GM12878 (cell line): ENCODE measurements at regions not wholly inside any gene's neighbourhood (a gene's known extent, or its start where the extent isn't known, plus 50 kb on each side); places are given as distances from the start of the nearest gene placed in this dataset.

Experiments used
- ATAC-seq: fragments of 200-7000 bp; cut with Tn5 transposase; 3 replicates; pipeline ENCODE4 v1.9.1; 2020; ENCODE audit warnings: mild to moderate bottlenecking, moderate library complexity
- BruUV-seq: library from RNA; stranded (reverse); fragments of 400-500 nt; replicated peaks from 2 replicates; lab custom pipeline; 2021; lab: Mats Ljungman, UMichigan
- CTCF ChIA-PET: fragments of 300-600 bp; sonication (Branson Sonifier 250); formaldehyde crosslinking; extraction: SDS; loops from one replicate; lab custom pipeline; 2021; ENCODE audit warnings: inconsistent platforms; lab: Yijun Ruan, JAX
- POLR2A ChIA-PET: fragments of 350-600 bp; formaldehyde crosslinking; extraction: SDS; loops from one replicate; lab custom pipeline; 2021; ENCODE audit warnings: inconsistent platforms; lab: Charles Lee
- RAD21 ChIA-PET: fragments of 300-600 bp; sonication (Branson Sonifier 250); formaldehyde crosslinking; loops from one replicate; lab custom pipeline; 2023; ENCODE audit warnings: antibody characterized with exemption; ENCODE audit not compliant: unreplicated experiment; lab: Charles Lee
- SMC1A ChIA-PET: fragments of 300-600 bp; sonication (Branson Sonifier 250); formaldehyde crosslinking; loops from one replicate; lab custom pipeline; 2023; ENCODE audit not compliant: unreplicated experiment, uncharacterized antibody; lab: Charles Lee
- DNase-seq: peaks from one replicate; pipeline ENCODE4 v3.0.0-alpha.2; 2011; ENCODE audit warnings: low read depth, low spot score
- FAIRE-seq: peaks from 3 replicates; lab custom pipeline; 2011; peaks lifted over from hg19 to GRCh38; lab: Jason Lieb, UNC
- H2AFZ ChIP-seq: 2 replicates; pipeline ENCODE4 v1.6.0; 2011; ENCODE audit warnings: low read depth, low read length, control low read depth; ENCODE audit not compliant: control insufficient read depth
- H3K27ac ChIP-seq: 2 replicates; pipeline ENCODE4 v1.5.1; 2011; ENCODE audit warnings: control low read depth; ENCODE audit not compliant: control insufficient read depth, insufficient read depth
- H3K27me3 ChIP-seq, 2 experiments: replicated peaks in 1 of 2; 2 replicates each; pipeline versions ENCODE4 v1.6.0 to v1.6.1; 2011; ENCODE audit warnings: low read length in 1 of 2; ENCODE audit not compliant: control insufficient read depth in 2 of 2, insufficient read depth in 2 of 2
- H3K36me3 ChIP-seq, 2 experiments: 2 replicates each; pipeline ENCODE4 v1.5.1; 2011; ENCODE audit warnings: low read length in 1 of 2; ENCODE audit not compliant: control insufficient read depth in 2 of 2, insufficient read depth in 2 of 2
- H3K4me1 ChIP-seq: 2 replicates; pipeline ENCODE4 v1.6.1; 2011; ENCODE audit warnings: mild to moderate bottlenecking, low read length, moderate library complexity, mixed read lengths; ENCODE audit not compliant: control insufficient read depth, insufficient read depth
- H3K4me2 ChIP-seq: 2 replicates; pipeline ENCODE4 v1.6.0; 2011; ENCODE audit warnings: control low read depth; ENCODE audit not compliant: control insufficient read depth, insufficient read depth
- H3K4me3 ChIP-seq: fragments of 200-600 bp; sonication (generic); 2 replicates; pipeline ENCODE4 v1.5.1; 2016
- H3K79me2 ChIP-seq: 2 replicates; pipeline ENCODE4 v1.6.0; 2011; ENCODE audit warnings: low read length; ENCODE audit not compliant: control insufficient read depth, insufficient read depth
- H3K9ac ChIP-seq: 2 replicates; pipeline ENCODE4 v1.8.0; 2011; ENCODE audit warnings: low read length, control low read depth, mixed read lengths; ENCODE audit not compliant: control insufficient read depth, insufficient read depth
- H3K9me3 ChIP-seq: replicated peaks from 3 replicates; pipeline ENCODE4 v1.5.1; 2011; ENCODE audit warnings: mild to moderate bottlenecking, low read length; ENCODE audit not compliant: control insufficient read depth, insufficient read depth
- H4K20me1 ChIP-seq: 2 replicates; pipeline ENCODE4 v1.6.0; 2011; ENCODE audit not compliant: control insufficient read depth, insufficient read depth
- EZH2 ChIP-seq: IDR thresholded peaks from 2 replicates; pipeline ENCODE4 v1.6.1; 2012; ENCODE audit warnings: low read depth, mild to moderate bottlenecking, control low read depth, inconsistent platforms, low read length, borderline replicate concordance; ENCODE audit not compliant: control insufficient read depth
- FOXM1 ChIP-seq: IDR thresholded peaks from 2 replicates; pipeline ENCODE4 v1.6.1; 2012; ENCODE audit warnings: low read depth, mild to moderate bottlenecking, inconsistent platforms, low read length, moderate library complexity
- JUND ChIP-seq: IDR thresholded peaks from 2 replicates; pipeline ENCODE4 v1.6.1; 2012; ENCODE audit warnings: low read depth, mild to moderate bottlenecking, low read length, improper control_type of control experiment, moderate library complexity
- MXI1 ChIP-seq: fragments of 150-350 bp; IDR thresholded peaks from 2 replicates; pipeline ENCODE4 v1.6.1; 2011; ENCODE audit warnings: low read depth, mild to moderate bottlenecking, inconsistent platforms, low read length, improper control_type of control experiment
- NFYA ChIP-seq: IDR thresholded peaks from 2 replicates; pipeline ENCODE4 v1.6.1; 2011; ENCODE audit warnings: low read depth, mild to moderate bottlenecking, low read length, improper control_type of control experiment, borderline replicate concordance
- NFYB ChIP-seq: IDR thresholded peaks from 2 replicates; pipeline ENCODE4 v1.6.1; 2011; ENCODE audit warnings: low read depth, mild to moderate bottlenecking, low read length, improper control_type of control experiment, moderate library complexity; ENCODE audit not compliant: insufficient read depth
- SREBF2 ChIP-seq: IDR thresholded peaks from 2 replicates; pipeline ENCODE4 v1.6.1; 2012; ENCODE audit warnings: mild to moderate bottlenecking, low read length
- ZNF274 ChIP-seq: IDR thresholded peaks from one replicate; pipeline ENCODE4 v1.8.0; 2011; ENCODE audit not compliant: insufficient read length, insufficient read depth
- WGBS: methylation state at CpG from one replicate; pipeline ENCODE4 v1.1.6; 2016; ENCODE audit warnings: low lambda C conversion rate; ENCODE audit not compliant: insufficient replicate concordance, insufficient coverage; ENCODE audit errors: missing lambda C conversion rate; 5-methylcytosine and 5-hydroxymethylcytosine counted together
- in situ Hi-C: fragments of 300-500 bp; cut with MboI; formaldehyde crosslinking; loops from 9 replicates; pipeline ENCODE4 v1.14.3; 2018; ENCODE audit warnings: mixed read lengths
- intact Hi-C: fragments of 100-400 bp; cut with micrococcal nuclease; formaldehyde crosslinking; loops from one replicate; pipeline ENCODE4 v1.14.2; 2022; ENCODE audit not compliant: unreplicated experiment
- TF ChIP-seq, protein P1 (sequence below): fragments of 450-650 bp; IDR thresholded peaks from 2 replicates; pipeline ENCODE4 v1.6.1; 2017; ENCODE audit warnings: borderline replicate concordance

DNA sequence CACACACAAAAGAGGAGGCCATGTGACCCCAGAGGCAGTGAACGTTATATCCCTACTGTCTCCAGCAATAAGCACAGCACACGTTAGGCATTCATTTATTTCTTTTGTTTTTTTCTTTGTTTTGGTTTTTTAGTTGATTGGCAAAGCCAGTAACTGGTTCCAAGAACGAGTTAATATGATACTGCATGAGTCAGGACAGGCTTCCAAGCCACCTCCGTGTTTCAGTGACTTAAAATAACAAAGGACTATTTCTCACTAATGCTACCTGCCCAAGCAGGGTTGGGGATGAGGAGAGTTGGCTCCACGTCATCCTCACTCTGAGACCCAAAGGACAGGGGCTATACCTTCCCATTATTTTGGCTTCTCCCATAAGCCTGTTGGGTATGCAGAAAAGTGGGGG lies 130.5 kb downstream of the ST8SIA2 start:
- CTCF ChIA-PET: interaction anchor here (1.0 to 5.5 kb wide), 4 partner anchors 33 to 193 kb away, joined by 3 to 95 read pairs (median 18); no protein-coding TSS in a partner anchor
- no peak overlapping the region for H2AFZ ChIP-seq
- H3K9ac ChIP-seq: no peak overlapping the region
- no peak overlapping the region for H3K4me2 ChIP-seq
- TF ChIP-seq MXI1: no peak
- no peak for TF ChIP-seq NFYB
- no peak for TF ChIP-seq SREBF2
- TF ChIP-seq, protein P1, sequence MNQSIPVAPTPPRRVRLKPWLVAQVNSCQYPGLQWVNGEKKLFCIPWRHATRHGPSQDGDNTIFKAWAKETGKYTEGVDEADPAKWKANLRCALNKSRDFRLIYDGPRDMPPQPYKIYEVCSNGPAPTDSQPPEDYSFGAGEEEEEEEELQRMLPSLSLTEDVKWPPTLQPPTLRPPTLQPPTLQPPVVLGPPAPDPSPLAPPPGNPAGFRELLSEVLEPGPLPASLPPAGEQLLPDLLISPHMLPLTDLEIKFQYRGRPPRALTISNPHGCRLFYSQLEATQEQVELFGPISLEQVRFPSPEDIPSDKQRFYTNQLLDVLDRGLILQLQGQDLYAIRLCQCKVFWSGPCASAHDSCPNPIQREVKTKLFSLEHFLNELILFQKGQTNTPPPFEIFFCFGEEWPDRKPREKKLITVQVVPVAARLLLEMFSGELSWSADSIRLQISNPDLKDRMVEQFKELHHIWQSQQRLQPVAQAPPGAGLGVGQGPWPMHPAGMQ: no peak
- TF ChIP-seq JUND: no peak
- no peak for TF ChIP-seq FOXM1
- no peak for TF ChIP-seq EZH2
- TF ChIP-seq ZNF274: no peak
- no peak for TF ChIP-seq NFYA
- TF ChIP-seq, all 136 proteins: peak for 0
- no peak overlapping the region for H3K27ac ChIP-seq
- 0% methylated on average over 5 of the region's 5 CpGs for WGBS
- H4K20me1 ChIP-seq: no peaks in the 10 kb centered on the region
- ChIA-PET POLR2A (no interaction called here), RAD21 (no interaction called here), SMC1A (interaction anchor here (1.0 to 4.6 kb wide), 4 partner anchors 101 to 159 kb away, joined by 3 to 38 read pairs (median 4); no protein-coding TSS in a partner anchor)
- H3K36me3 ChIP-seq: no peaks in the 10 kb centered on the region
- no peaks in the 10 kb centered on the region for H3K4me1 ChIP-seq
- no peaks in the 10 kb centered on the region; the same call in 2 of the 3 replicates for H3K9me3 ChIP-seq
- H3K79me2 ChIP-seq: no peaks in the 10 kb centered on the region
- DNase-seq (no peak), ATAC-seq (no peak), FAIRE-seq (no peak)
- in situ Hi-C loops (loop anchor here (5.0 kb wide), 1 partner anchor 183 kb away; no protein-coding TSS in a partner anchor), intact Hi-C loops (loop anchor here (5.0 kb wide), 1 partner anchor 427 kb away; no protein-coding TSS in a partner anchor)
- no TSS peak for BruUV-seq
- no peaks in the 10 kb centered on the region; a peak in 1 of 4 replicates for H3K27me3 ChIP-seq
- no peak overlapping the region for H3K4me3 ChIP-seq
